ENCODE measurements at regions not wholly inside any gene's neighbourhood (a gene's known extent, or its start where the extent isn't known, plus 50 kb on each side); places are given as distances from the start of the nearest gene placed in this dataset.

- TF ChIP-seq POLR2A (IDR thresholded peaks at IDR 0.05), result no peak
- no peak for TF ChIP-seq POLR2AphosphoS5 (IDR thresholded peaks at IDR 0.05)
- no peak for TF ChIP-seq EP300 (IDR thresholded peaks at IDR 0.05)
- TF ChIP-seq, protein P1, sequence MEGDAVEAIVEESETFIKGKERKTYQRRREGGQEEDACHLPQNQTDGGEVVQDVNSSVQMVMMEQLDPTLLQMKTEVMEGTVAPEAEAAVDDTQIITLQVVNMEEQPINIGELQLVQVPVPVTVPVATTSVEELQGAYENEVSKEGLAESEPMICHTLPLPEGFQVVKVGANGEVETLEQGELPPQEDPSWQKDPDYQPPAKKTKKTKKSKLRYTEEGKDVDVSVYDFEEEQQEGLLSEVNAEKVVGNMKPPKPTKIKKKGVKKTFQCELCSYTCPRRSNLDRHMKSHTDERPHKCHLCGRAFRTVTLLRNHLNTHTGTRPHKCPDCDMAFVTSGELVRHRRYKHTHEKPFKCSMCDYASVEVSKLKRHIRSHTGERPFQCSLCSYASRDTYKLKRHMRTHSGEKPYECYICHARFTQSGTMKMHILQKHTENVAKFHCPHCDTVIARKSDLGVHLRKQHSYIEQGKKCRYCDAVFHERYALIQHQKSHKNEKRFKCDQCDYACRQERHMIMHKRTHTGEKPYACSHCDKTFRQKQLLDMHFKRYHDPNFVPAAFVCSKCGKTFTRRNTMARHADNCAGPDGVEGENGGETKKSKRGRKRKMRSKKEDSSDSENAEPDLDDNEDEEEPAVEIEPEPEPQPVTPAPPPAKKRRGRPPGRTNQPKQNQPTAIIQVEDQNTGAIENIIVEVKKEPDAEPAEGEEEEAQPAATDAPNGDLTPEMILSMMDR (IDR thresholded peaks at IDR 0.05), result no peak
Measured at GRCh38 chr7:84336303-84336702, 141.7 kb upstream of the SEMA3A start.
